IMR-90 (cell line): ENCODE measurements at regions not wholly inside any gene's neighbourhood (a gene's known extent, or its start where the extent isn't known, plus 50 kb on each side); places are given as distances from the start of the nearest gene placed in this dataset.
"Not testable (repeated sequence)": the region's sequence is repeated elsewhere in the genome, so short reads cannot be mapped to it uniquely, and the experiment has no call there.

Source experiments
- ATAC-seq: fragments of 200-7000 bp; cut with Tn5 transposase; 2 replicates; pipeline ENCODE4 v1.9.1; 2020; ENCODE audit warnings: low read depth, mild to moderate bottlenecking, moderate library complexity
- BruUV-seq: library from RNA; stranded (reverse); fragments of 400-500 nt; replicated peaks from 2 replicates; lab custom pipeline; 2021; lab: Mats Ljungman, UMichigan
- CTCF ChIA-PET: fragments of 300-600 bp; formaldehyde crosslinking; extraction: SDS; loops from one replicate; lab custom pipeline; 2021; ENCODE audit warnings: antibody characterized with exemption; lab: Yijun Ruan, JAX
- POLR2A ChIA-PET: fragments of 300-600 bp; sonication (Branson Sonifier 250); formaldehyde crosslinking; loops from one replicate; lab custom pipeline; 2022; ENCODE audit warnings: antibody characterized with exemption; ENCODE audit not compliant: unreplicated experiment; lab: Charles Lee
- DNase-seq: peaks from one replicate; pipeline ENCODE4 v3.0.0; 2013
- H2AFZ ChIP-seq: replicated peaks from 2 replicates; pipeline ENCODE3; 2013; ENCODE audit warnings: low read length, mild to moderate bottlenecking; ENCODE audit not compliant: poor library complexity
- H2AK5ac ChIP-seq: 2 replicates; pipeline ENCODE4 v1.6.1; 2013; ENCODE audit warnings: low read depth, low read length, inconsistent platforms
- H2AK9ac ChIP-seq: replicated peaks from 2 replicates; pipeline ENCODE3; 2013; ENCODE audit warnings: mild to moderate bottlenecking, low read depth, low read length, moderate library complexity; ENCODE audit not compliant: poor library complexity
- H2BK120ac ChIP-seq: 2 replicates; pipeline ENCODE4 v1.6.1; 2013; ENCODE audit warnings: low read depth, low read length, inconsistent platforms
- H2BK15ac ChIP-seq: 3 replicates; pipeline ENCODE4 v1.6.1; 2013; ENCODE audit warnings: low read depth, low read length, inconsistent platforms
- H2BK20ac ChIP-seq: 2 replicates; pipeline ENCODE4 v1.6.1; 2013; ENCODE audit warnings: low read depth, mild to moderate bottlenecking, inconsistent platforms, low read length, moderate library complexity
- H2BK5ac ChIP-seq: 2 replicates; pipeline ENCODE4 v1.6.1; 2013; ENCODE audit warnings: mild to moderate bottlenecking, low read depth, low read length, inconsistent platforms; ENCODE audit not compliant: poor library complexity, severe bottlenecking
- H3K14ac ChIP-seq: replicated peaks from 2 replicates; pipeline ENCODE4 v1.6.1; 2013; ENCODE audit warnings: low read depth, low read length, inconsistent platforms
- H3K18ac ChIP-seq: 2 replicates; pipeline ENCODE4 v1.6.1; 2013; ENCODE audit warnings: low read depth, low read length, control low read depth
- H3K23ac ChIP-seq: 2 replicates; pipeline ENCODE4 v1.6.1; 2013; ENCODE audit warnings: low read depth, low read length, inconsistent platforms
- H3K27ac ChIP-seq: 2 replicates; pipeline ENCODE4 v1.5.1; 2013; ENCODE audit warnings: mild to moderate bottlenecking, control low read depth, low read length; ENCODE audit not compliant: insufficient read depth
- H3K27me3 ChIP-seq: 2 replicates; pipeline ENCODE4 v1.6.1; 2013; ENCODE audit warnings: low read length; ENCODE audit not compliant: control insufficient read depth, insufficient read depth
- H3K36me3 ChIP-seq: 2 replicates; pipeline ENCODE4 v1.6.1; 2013; ENCODE audit warnings: low read length, mixed read lengths; ENCODE audit not compliant: control insufficient read depth, insufficient read depth
- H3K4ac ChIP-seq: 2 replicates; pipeline ENCODE4 v1.6.1; 2013; ENCODE audit warnings: low read depth, low read length, inconsistent platforms
- H3K4me1 ChIP-seq: 2 replicates; pipeline ENCODE4 v1.6.1; 2013; ENCODE audit warnings: low read length, mixed read lengths; ENCODE audit not compliant: control insufficient read depth, insufficient read depth
- H3K4me2 ChIP-seq: 2 replicates; pipeline ENCODE4 v1.6.1; 2013; ENCODE audit warnings: low read depth, mild to moderate bottlenecking, control low read depth, low read length, moderate library complexity
- H3K4me3 ChIP-seq: 2 replicates; pipeline ENCODE4 v1.5.1; 2013; ENCODE audit warnings: low read depth, mild to moderate bottlenecking, control low read depth, low read length, moderate library complexity; ENCODE audit not compliant: insufficient read depth
- H3K56ac ChIP-seq: 2 replicates; pipeline ENCODE4 v1.6.1; 2013; ENCODE audit warnings: low read length, inconsistent platforms; ENCODE audit not compliant: insufficient read depth; ENCODE audit errors: extremely low read depth
- H3K79me1 ChIP-seq, 2 experiments: 2 replicates each; pipeline ENCODE4 v1.6.1; 2013; ENCODE audit warnings: low read length in 2 of 2, inconsistent platforms in 1 of 2, low read depth in 1 of 2
- H3K9ac ChIP-seq: 2 replicates; pipeline ENCODE4 v1.6.1; 2013; ENCODE audit warnings: low read depth, low read length, control low read depth
- H3K9me1 ChIP-seq: 2 replicates; pipeline ENCODE4 v1.6.1; 2013; ENCODE audit warnings: low read length, inconsistent platforms; ENCODE audit not compliant: insufficient read depth
- H3K9me3 ChIP-seq: 2 replicates; pipeline ENCODE4 v1.6.1; 2013; ENCODE audit warnings: low read length; ENCODE audit not compliant: control insufficient read depth, insufficient read depth
- H4K20me1 ChIP-seq: 2 replicates; pipeline ENCODE4 v1.6.1; 2013; ENCODE audit warnings: low read length, inconsistent platforms; ENCODE audit not compliant: insufficient read depth
- H4K5ac ChIP-seq: 2 replicates; pipeline ENCODE4 v1.6.1; 2013; ENCODE audit warnings: mild to moderate bottlenecking, low read depth, low read length, control low read depth
- H4K8ac ChIP-seq, 2 experiments: 2 replicates each; pipeline ENCODE4 v1.6.1; 2013; ENCODE audit warnings: low read depth in 2 of 2, low read length in 2 of 2, control low read depth in 1 of 2, inconsistent platforms in 1 of 2
- H4K91ac ChIP-seq: 2 replicates; pipeline ENCODE4 v1.6.1; 2013; ENCODE audit warnings: low read depth, low read length, inconsistent platforms; ENCODE audit not compliant: insufficient read depth
- WGBS, 2 experiments: methylation state at CpG; one replicate each; pipeline versions ENCODE4 v1.1.5 to v1.1.7; 2013; ENCODE audit warnings: missing lambda C conversion rate in 2 of 2; ENCODE audit not compliant: insufficient read length in 1 of 2; ENCODE audit errors: extremely low coverage in 2 of 2; 5-methylcytosine and 5-hydroxymethylcytosine counted together
- dilution Hi-C: fragments of 300-500 bp; cut with HindIII; formaldehyde crosslinking; loops from one replicate; pipeline ENCODE4 v1.14.3; 2018; ENCODE audit warnings: low sequenced_read_pairs; ENCODE audit not compliant: unreplicated experiment
- in situ Hi-C: fragments of 300-500 bp; cut with MboI; formaldehyde crosslinking; loops from 3 replicates; pipeline ENCODE4 v1.14.3; 2019; ENCODE audit warnings: low sequenced_read_pairs, inconsistent platforms, mixed read lengths
- intact Hi-C: fragments of 100-400 bp; cut with micrococcal nuclease; formaldehyde crosslinking; loops from 2 replicates; pipeline ENCODE4 v1.10.0; 2022

DNA sequence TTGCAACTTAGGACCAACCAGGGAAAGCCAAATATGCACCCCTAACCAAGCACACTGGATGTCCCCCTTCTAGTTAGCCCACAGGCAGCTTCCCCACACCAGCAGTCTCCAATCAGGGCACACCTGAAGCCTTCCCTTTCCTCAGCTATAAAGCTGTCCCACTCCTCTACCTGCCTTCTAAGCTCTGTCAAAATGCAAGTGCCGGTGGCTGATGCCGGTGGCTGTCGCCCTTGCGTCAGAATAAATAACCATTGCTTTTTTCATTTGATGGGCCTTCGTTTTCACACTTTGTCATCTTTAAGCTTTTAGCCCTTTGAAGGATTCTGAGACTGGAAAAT, 139.4 kb downstream of the FAM72C start:
- H2BK5ac ChIP-seq, H2AK9ac ChIP-seq, H2BK20ac ChIP-seq, POLR2A ChIA-PET, H4K8ac ChIP-seq, H2AFZ ChIP-seq, H3K27me3 ChIP-seq, H3K4me2 ChIP-seq, H3K56ac ChIP-seq, dilution Hi-C loops, H3K14ac ChIP-seq, H3K4me3 ChIP-seq, BruUV-seq, in situ Hi-C loops, H2BK15ac ChIP-seq, ATAC-seq, H3K9ac ChIP-seq, H3K4ac ChIP-seq, H3K23ac ChIP-seq, H3K36me3 ChIP-seq, DNase-seq, H4K20me1 ChIP-seq, H3K9me1 ChIP-seq, H2AK5ac ChIP-seq, H3K9me3 ChIP-seq, H4K91ac ChIP-seq, H3K18ac ChIP-seq, H4K5ac ChIP-seq, H3K27ac ChIP-seq, H3K4me1 ChIP-seq, H2BK120ac ChIP-seq, intact Hi-C loops, CTCF ChIA-PET, H3K79me1 ChIP-seq: not testable (repeated sequence)
- no CpG with 5 or more reads among the region's 5 CpGs for WGBS, 2 experiments

DNA sequence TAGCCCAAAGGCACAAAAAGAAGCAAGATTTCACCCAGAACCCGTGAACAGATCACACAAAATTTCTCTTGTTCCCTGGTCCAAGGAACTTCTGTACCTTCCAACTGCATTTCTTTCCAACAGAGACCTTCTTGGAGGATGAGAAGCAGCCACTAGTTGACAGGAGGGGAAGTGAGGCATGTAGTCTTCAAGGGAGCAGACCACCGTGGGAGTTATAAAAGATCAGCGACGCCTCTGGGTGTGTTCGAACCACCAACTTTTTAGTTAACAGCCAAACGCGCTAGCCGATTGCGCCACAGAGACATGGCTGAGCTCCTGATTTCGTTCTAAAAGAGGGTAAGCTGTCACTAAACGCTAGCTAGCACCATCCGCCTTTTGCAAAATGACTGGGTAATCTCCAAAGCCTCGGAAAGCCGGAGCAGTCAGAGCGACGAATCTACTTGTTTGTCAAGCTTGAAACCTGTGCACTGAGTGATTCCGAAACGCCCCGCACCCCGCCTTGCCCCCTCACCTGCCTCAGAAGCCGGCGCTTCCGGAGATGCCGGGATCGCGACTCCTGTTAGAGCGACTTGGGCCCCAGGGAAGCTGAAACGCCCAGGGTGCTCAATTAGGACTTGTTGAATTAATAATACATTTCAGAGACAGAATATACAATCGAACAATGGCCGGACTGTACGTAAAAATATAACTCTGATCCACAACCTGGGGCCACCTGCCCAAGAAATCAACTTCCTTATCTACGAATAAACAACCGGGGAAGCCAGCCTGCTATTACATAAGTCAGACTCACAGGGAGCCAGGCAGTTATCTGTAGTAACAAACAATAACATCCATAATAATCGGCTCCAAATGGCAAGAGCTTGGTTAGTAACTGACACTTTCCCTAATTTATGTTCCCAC, 140.1 kb downstream of the FAM72C start:
- intact Hi-C loops, dilution Hi-C loops, H2AK9ac ChIP-seq, H3K36me3 ChIP-seq, H4K8ac ChIP-seq, H3K27ac ChIP-seq, H2AFZ ChIP-seq, H3K56ac ChIP-seq, H4K5ac ChIP-seq, H3K79me1 ChIP-seq, H3K4ac ChIP-seq, BruUV-seq, H3K23ac ChIP-seq, DNase-seq, CTCF ChIA-PET, H2AK5ac ChIP-seq, H3K18ac ChIP-seq, H3K4me1 ChIP-seq, H3K14ac ChIP-seq, H3K9me1 ChIP-seq, H3K4me3 ChIP-seq, H3K27me3 ChIP-seq, H2BK20ac ChIP-seq, H4K91ac ChIP-seq, POLR2A ChIA-PET, ATAC-seq, H2BK15ac ChIP-seq, H2BK120ac ChIP-seq, H3K9ac ChIP-seq, H3K9me3 ChIP-seq, in situ Hi-C loops, H3K4me2 ChIP-seq, H2BK5ac ChIP-seq, H4K20me1 ChIP-seq: not testable (repeated sequence)
- WGBS, 2 experiments: no CpG with 5 or more reads among the region's 34 CpGs
